ENCODE measurements at regions not wholly inside any gene's neighbourhood (a gene's known extent, or its start where the extent isn't known, plus 50 kb on each side); places are given as distances from the start of the nearest gene placed in this dataset.

DNA sequence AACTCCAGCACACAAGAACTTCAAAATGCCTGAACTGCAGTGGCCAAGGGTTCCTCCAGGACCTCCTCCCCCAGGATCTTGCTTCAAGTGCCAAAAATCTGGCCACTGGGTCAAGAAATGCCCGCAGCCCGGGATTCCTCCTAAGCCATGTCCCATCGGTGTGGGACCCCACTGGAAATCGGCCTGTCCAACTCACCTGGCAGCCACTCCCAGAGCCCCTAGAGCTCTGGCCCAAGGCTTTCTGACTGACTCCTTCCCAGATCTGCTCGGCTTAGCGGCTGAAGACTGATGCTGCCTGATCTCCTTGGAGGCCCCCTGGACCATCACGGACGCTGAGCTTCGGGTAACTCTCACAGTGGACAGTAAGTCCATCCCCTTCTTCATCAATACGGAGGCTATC is 306.4 kb downstream of the RBM43 start:
- TF ChIP-seq POLR2A (IDR thresholded peaks at IDR 0.05) = no peak
- TF ChIP-seq, protein P1, sequence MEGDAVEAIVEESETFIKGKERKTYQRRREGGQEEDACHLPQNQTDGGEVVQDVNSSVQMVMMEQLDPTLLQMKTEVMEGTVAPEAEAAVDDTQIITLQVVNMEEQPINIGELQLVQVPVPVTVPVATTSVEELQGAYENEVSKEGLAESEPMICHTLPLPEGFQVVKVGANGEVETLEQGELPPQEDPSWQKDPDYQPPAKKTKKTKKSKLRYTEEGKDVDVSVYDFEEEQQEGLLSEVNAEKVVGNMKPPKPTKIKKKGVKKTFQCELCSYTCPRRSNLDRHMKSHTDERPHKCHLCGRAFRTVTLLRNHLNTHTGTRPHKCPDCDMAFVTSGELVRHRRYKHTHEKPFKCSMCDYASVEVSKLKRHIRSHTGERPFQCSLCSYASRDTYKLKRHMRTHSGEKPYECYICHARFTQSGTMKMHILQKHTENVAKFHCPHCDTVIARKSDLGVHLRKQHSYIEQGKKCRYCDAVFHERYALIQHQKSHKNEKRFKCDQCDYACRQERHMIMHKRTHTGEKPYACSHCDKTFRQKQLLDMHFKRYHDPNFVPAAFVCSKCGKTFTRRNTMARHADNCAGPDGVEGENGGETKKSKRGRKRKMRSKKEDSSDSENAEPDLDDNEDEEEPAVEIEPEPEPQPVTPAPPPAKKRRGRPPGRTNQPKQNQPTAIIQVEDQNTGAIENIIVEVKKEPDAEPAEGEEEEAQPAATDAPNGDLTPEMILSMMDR (IDR thresholded peaks at IDR 0.05) = no peak

Measured in esophagus squamous epithelium (tissue), 4 donors.